ENCODE measurements at regions not wholly inside any gene's neighbourhood (a gene's known extent, or its start where the extent isn't known, plus 50 kb on each side); places are given as distances from the start of the nearest gene placed in this dataset.

DNA sequence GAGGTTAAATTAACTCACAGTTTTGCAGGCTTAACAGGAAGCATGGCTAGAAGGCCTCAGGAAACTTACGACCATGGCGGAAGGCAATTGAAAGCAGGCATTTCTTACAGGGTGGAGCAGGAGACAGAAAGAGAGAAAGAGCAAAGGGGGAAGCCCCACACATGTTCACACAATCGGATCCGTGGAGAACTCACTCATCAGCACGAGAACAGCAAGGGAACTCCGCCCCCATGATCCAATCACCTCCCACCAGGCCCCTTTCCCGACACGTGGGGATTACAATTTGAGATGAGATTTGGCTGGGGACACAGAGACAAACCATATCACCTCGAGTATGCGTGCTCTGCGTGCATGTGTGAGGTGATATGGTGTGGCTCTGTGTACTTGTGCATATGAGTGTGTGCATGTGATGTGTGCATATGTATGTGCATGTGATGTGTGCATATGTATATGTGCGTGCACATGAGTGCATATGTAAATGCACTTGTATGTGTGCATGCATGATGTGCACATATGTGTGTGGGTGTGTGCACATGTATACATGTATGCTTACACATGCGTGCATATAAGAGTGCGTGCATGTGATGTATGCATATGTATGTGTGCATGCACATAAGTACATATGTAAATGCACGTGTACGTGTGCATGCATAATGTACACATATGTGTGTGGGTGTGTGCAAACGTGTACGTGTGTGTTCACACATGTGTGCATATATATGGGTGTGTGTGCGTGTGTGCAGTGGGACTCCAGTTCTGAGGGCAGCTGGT, 108.7 kb upstream of the HDAC4 start:
- no peak overlapping the region for H3K4me3 ChIP-seq (ENCODE audit: low read depth, low read length)
- DNase-seq (ENCODE audit: low read depth) = no peak
- TF ChIP-seq CTCF (IDR thresholded peaks at IDR 0.05; ENCODE audit: insufficient read depth, low read depth, low read length) = no peak

- no peak for TF ChIP-seq CTCF (IDR thresholded peaks at IDR 0.05; ENCODE audit: insufficient read depth, low read depth, low read length)
- DNase-seq (ENCODE audit: low read depth) = no peak
These were observed 107.4 kb upstream of the HDAC4 start for GRCh38 chr2:239508261-239508660.

DNA sequence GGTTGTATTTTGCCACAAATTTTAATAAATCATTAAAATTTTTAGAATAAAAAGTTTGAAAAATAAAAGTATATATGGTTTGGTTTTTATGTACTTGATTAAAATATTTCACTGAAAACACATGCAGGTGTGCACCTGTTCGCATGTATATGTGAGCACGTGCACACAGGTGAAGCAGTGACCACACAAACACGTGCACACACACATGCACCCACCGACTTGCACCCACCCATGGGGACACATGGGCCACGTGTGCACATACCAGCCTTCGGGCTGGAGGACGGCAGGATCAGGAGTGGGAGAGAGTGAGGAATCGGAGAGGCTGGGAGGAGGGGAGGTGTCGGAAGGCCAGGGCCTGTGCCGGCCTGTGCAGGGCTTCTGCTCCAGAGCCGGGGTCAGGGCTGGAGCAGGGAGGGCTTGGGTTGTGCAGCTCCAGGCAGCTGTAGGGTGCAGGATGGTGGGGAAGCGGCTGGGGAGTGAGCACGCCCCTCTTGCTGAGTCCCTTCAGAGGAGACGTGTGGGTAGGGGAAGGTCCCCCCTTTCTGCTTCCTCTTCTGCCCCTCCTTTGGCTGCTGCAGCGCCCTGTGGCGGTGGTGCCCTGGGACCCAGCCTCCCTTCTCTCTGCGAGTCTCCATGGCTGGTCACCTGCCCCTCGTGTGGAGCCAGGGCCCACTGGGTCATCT, 106.9 kb upstream of the HDAC4 start:
- no peak for DNase-seq (ENCODE audit: low read depth)
- H3K4me3 ChIP-seq (ENCODE audit: low read depth, low read length) = no peak overlapping the region
- TF ChIP-seq CTCF (IDR thresholded peaks at IDR 0.05; ENCODE audit: insufficient read depth, low read depth, low read length) = no peak

More at GRCh38 chr2:239508261-239508660, 107.4 kb upstream of the HDAC4 start:
- H3K4me3 ChIP-seq (ENCODE audit: low read depth, low read length) = no peak overlapping the region

GRCh38 chr2:239506961-239507360, 106.1 kb upstream of the HDAC4 start:
- no peak for DNase-seq (ENCODE audit: low read depth)
- H3K4me3 ChIP-seq (ENCODE audit: low read depth, low read length) = no peak overlapping the region
- TF ChIP-seq CTCF (IDR thresholded peaks at IDR 0.05; ENCODE audit: insufficient read depth, low read depth, low read length) = no peak

DNA sequence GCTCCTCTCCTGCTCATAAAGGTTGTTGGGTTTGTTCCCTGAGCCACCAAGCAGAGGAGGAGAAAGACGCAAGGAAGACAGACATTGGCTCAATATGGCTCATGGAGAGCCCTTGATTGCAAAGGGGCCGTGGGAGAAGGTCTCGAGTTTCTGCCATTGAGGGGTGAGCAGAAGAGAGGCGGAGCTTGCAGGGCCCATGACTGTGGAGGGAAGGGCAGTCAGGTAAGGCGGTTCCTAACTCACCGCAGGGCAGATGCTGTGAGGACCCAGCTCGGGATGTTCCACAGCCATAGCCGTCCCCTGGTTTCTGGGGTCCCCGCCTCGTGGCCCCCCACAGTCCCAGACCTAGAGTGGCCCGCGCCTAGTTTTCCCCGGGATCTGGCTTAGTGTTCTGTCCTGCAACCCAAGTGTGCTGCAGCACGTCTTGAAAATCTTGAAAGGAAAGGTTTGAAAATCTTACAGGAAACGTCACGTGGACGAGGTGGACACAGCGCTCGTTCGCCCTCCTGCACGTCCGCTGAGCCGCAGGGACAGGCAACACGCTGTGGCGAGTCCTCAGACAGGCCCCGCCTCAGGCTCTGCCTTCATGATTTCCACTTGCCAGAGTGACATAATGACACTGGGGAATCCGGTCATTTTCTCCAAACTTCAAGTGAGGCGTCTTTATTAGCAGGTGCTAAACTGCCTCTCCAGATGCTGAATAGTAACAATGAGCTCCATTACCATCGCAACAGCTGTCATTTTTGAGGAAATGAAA, 105.5 kb upstream of the HDAC4 start:
- TF ChIP-seq CTCF (IDR thresholded peaks at IDR 0.05; ENCODE audit: insufficient read depth, low read depth, low read length) = no peak
- no peak for DNase-seq (ENCODE audit: low read depth)
- no peak overlapping the region for H3K4me3 ChIP-seq (ENCODE audit: low read depth, low read length)

GRCh38 chr2:239504643-239505235, 103.9 kb upstream of the HDAC4 start:
- TF ChIP-seq CTCF (IDR thresholded peaks at IDR 0.05; ENCODE audit: insufficient read depth, low read depth, low read length) = no peak
- no peak for DNase-seq (ENCODE audit: low read depth)
- H3K4me3 ChIP-seq (ENCODE audit: low read depth, low read length) = no peak overlapping the region
